ENCODE measurements at regions not wholly inside any gene's neighbourhood (a gene's known extent, or its start where the extent isn't known, plus 50 kb on each side); places are given as distances from the start of the nearest gene placed in this dataset.
"Not testable (repeated sequence)": the region's sequence is repeated elsewhere in the genome, so short reads cannot be mapped to it uniquely, and the experiment has no call there.

DNA sequence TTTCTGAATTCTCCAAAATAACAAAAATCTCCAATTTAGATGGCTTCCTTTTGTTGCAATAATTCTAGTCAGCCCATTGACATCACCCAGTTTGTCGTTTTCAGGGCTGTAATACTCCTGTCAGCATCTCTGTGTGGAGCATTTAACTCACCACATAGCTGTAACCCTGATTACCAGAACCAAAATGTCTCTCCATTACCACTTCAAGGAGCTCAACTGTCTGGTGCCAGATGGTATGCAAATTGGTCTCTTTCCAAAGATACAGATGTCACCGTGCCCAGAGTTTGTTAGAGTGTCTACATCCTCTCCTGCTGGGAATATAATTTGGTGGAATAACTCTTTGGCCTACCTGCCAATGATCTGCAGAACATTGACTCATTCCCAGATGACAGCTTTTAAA, 350.3 kb upstream of the POT1 start:
- Mint-ChIP-seq H3K27me3 (ENCODE audit: low read depth in 3 of 3) (no peaks in the 10 kb centered on the region), H3K4me1 (no peaks in the 10 kb centered on the region), H3K4me3 (no peak overlapping the region), H3K9me3 (peaks cover 0 to 6% (median 3%) of the 10 kb centered on the region in 7 donors), H3K36me3 (no peaks in the 10 kb centered on the region), H3K27ac (no peak overlapping the region)
- Histone ChIP-seq H3K36me3 (replicated peaks in 1 of 2; ENCODE audit: control insufficient read depth in 1 of 2, insufficient read depth in 2 of 2, low read length in 2 of 2) (no peaks in the 10 kb centered on the region), H3K27ac (ENCODE audit: low read depth in 1 of 2, low read length in 2 of 2) (no peak overlapping the region), H3K27me3 (ENCODE audit: control insufficient read depth in 2 of 2, insufficient read depth in 2 of 2, low read length in 2 of 2) (no peaks in the 10 kb centered on the region), H3K9me3 (replicated peaks in 1 of 2; ENCODE audit: control insufficient read depth in 1 of 2, insufficient read depth in 1 of 2, low read length in 2 of 2) (peaks cover 4 to 11% of the 10 kb centered on the region in 2 donors), H3K4me2 (replicated peaks; ENCODE audit: extremely low read depth, low read length, poor library complexity, severe bottlenecking) (no peak overlapping the region), H2AFZ (ENCODE audit: insufficient read depth, low read depth, low read length, poor library complexity, severe bottlenecking) (no peak overlapping the region), H3K9ac (ENCODE audit: insufficient read depth, low read length, poor library complexity, severe bottlenecking) (no peak overlapping the region), H3K79me2 (ENCODE audit: insufficient read depth, low read length) (no peaks in the 10 kb centered on the region), H4K20me1 (ENCODE audit: insufficient read depth, low read length) (no peaks in the 10 kb centered on the region), H3K4me3 (replicated peaks in 1 of 3; ENCODE audit: low read depth in 2 of 3, low read length in 3 of 3) (no peak overlapping the region), H3K4me1 (ENCODE audit: control insufficient read depth in 1 of 2, insufficient read depth in 2 of 2, low read length in 2 of 2) (no peaks in the 10 kb centered on the region)
- TF ChIP-seq, protein P1, sequence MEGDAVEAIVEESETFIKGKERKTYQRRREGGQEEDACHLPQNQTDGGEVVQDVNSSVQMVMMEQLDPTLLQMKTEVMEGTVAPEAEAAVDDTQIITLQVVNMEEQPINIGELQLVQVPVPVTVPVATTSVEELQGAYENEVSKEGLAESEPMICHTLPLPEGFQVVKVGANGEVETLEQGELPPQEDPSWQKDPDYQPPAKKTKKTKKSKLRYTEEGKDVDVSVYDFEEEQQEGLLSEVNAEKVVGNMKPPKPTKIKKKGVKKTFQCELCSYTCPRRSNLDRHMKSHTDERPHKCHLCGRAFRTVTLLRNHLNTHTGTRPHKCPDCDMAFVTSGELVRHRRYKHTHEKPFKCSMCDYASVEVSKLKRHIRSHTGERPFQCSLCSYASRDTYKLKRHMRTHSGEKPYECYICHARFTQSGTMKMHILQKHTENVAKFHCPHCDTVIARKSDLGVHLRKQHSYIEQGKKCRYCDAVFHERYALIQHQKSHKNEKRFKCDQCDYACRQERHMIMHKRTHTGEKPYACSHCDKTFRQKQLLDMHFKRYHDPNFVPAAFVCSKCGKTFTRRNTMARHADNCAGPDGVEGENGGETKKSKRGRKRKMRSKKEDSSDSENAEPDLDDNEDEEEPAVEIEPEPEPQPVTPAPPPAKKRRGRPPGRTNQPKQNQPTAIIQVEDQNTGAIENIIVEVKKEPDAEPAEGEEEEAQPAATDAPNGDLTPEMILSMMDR (IDR thresholded peaks at IDR 0.05) = no peak
- 93% methylated on average over 2 of the region's 2 CpGs for WGBS (ENCODE audit: insufficient coverage)
- no peak for DNase-seq
- intact Hi-C loops (cut with micrococcal nuclease) = loop anchor here in 1 of 2 donors (10.0 kb wide), 1 partner anchor 665 kb away; no protein-coding TSS in a partner anchor

DNA sequence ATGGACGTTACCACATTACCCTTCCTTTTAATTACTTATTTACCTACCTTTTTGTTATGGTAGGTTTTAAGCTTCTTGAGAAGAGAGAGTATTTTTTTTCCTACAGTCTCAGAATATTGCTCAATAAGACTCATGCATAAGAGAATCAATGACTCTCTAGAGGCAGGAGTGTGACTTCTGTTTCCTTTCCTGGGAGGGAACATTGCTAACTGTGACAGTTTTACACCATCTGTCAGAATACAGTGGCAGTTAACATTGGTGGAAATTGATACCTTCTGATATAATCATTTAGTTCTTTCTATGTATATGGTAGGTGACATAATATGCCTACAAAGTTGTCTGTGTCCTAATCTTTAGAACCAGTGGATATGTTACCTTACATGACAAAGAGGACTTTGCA, 348.7 kb upstream of the POT1 start:
- DNase-seq = no peak
- H3K4me2 ChIP-seq (replicated peaks; ENCODE audit: extremely low read depth, low read length, poor library complexity, severe bottlenecking) = no peak overlapping the region
- intact Hi-C loops (cut with micrococcal nuclease) = no loop called here
- H3K27ac ChIP-seq (ENCODE audit: low read depth in 1 of 2, low read length in 2 of 2) = no peak overlapping the region
- peaks cover 6 to 14% of the 10 kb centered on the region in 2 donors for H3K9me3 ChIP-seq (replicated peaks in 1 of 2; ENCODE audit: control insufficient read depth in 1 of 2, insufficient read depth in 1 of 2, low read length in 2 of 2)
- H3K9ac ChIP-seq (ENCODE audit: insufficient read depth, low read length, poor library complexity, severe bottlenecking) = no peak overlapping the region
- TF ChIP-seq, protein P1 (IDR thresholded peaks at IDR 0.05) = no peak
- Mint-ChIP-seq H3K36me3 (no peaks in the 10 kb centered on the region), H3K27me3 (ENCODE audit: low read depth in 3 of 3) (no peaks in the 10 kb centered on the region), H3K4me3 (no peak overlapping the region), H3K4me1 (no peaks in the 10 kb centered on the region), H3K27ac (no peak overlapping the region), H3K9me3 (peaks cover 0 to 8% (median 6%) of the 10 kb centered on the region in 7 donors)
- no peaks in the 10 kb centered on the region for H3K79me2 ChIP-seq (ENCODE audit: insufficient read depth, low read length)
- H4K20me1 ChIP-seq (ENCODE audit: insufficient read depth, low read length) = no peaks in the 10 kb centered on the region
- H3K27me3 ChIP-seq (ENCODE audit: control insufficient read depth in 2 of 2, insufficient read depth in 2 of 2, low read length in 2 of 2) = no peaks in the 10 kb centered on the region
- H3K4me1 ChIP-seq (ENCODE audit: control insufficient read depth in 1 of 2, insufficient read depth in 2 of 2, low read length in 2 of 2) = no peaks in the 10 kb centered on the region
- no peaks in the 10 kb centered on the region for H3K36me3 ChIP-seq (replicated peaks in 1 of 2; ENCODE audit: control insufficient read depth in 1 of 2, insufficient read depth in 2 of 2, low read length in 2 of 2)
- no CpG with 5 or more reads among the region's 1 CpG for WGBS (ENCODE audit: insufficient coverage)
- no peak overlapping the region for H2AFZ ChIP-seq (ENCODE audit: insufficient read depth, low read depth, low read length, poor library complexity, severe bottlenecking)
- H3K4me3 ChIP-seq (replicated peaks in 1 of 3; ENCODE audit: low read depth in 2 of 3, low read length in 3 of 3) = no peak overlapping the region

DNA sequence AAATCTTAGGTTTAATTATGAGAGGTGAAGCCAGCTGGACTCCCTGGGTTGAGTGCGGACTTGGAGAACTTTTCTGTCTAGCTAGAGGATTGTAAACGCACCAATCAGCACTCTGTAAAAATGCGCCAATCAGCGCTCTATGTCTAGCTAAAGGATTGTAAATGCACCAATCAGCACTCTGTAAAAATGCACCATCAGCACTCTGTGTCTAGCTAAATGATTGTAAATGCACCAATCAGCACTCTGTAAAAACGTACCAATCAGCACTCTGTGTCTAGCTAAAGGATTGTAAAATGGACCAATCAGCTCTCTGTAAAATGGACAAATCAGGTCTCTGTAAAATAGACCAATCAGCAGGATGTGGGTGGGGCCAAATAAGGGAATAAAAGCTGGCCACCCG, 345.1 kb upstream of the POT1 start:
- H3K27me3 ChIP-seq (ENCODE audit: control insufficient read depth in 2 of 2, insufficient read depth in 2 of 2, low read length in 2 of 2); H4K20me1 ChIP-seq (ENCODE audit: insufficient read depth, low read length); H3K79me2 ChIP-seq (ENCODE audit: insufficient read depth, low read length); H3K27ac ChIP-seq (ENCODE audit: low read depth in 1 of 2, low read length in 2 of 2); H3K9ac ChIP-seq (ENCODE audit: insufficient read depth, low read length, poor library complexity, severe bottlenecking); H3K4me3 Mint-ChIP-seq; H3K27me3 Mint-ChIP-seq (ENCODE audit: low read depth in 3 of 3); H2AFZ ChIP-seq (ENCODE audit: insufficient read depth, low read depth, low read length, poor library complexity, severe bottlenecking); H3K27ac Mint-ChIP-seq; intact Hi-C loops (cut with micrococcal nuclease); H3K4me2 ChIP-seq (replicated peaks; ENCODE audit: extremely low read depth, low read length, poor library complexity, severe bottlenecking); H3K4me1 ChIP-seq (ENCODE audit: control insufficient read depth in 1 of 2, insufficient read depth in 2 of 2, low read length in 2 of 2); H3K9me3 Mint-ChIP-seq; DNase-seq; H3K36me3 ChIP-seq (replicated peaks in 1 of 2; ENCODE audit: control insufficient read depth in 1 of 2, insufficient read depth in 2 of 2, low read length in 2 of 2); H3K4me1 Mint-ChIP-seq; H3K4me3 ChIP-seq (replicated peaks in 1 of 3; ENCODE audit: low read depth in 2 of 3, low read length in 3 of 3); H3K36me3 Mint-ChIP-seq: not testable (repeated sequence)
- peaks cover 6 to 14% of the 10 kb centered on the region in 2 donors for H3K9me3 ChIP-seq (replicated peaks in 1 of 2; ENCODE audit: control insufficient read depth in 1 of 2, insufficient read depth in 1 of 2, low read length in 2 of 2)
- WGBS (ENCODE audit: insufficient coverage) = 100% methylated on average over 4 of the region's 6 CpGs

All from CD14-positive monocyte (primary cell).